ENCODE measurements at regions not wholly inside any gene's neighbourhood (a gene's known extent, or its start where the extent isn't known, plus 50 kb on each side); places are given as distances from the start of the nearest gene placed in this dataset.

GRCh38 chr11:129610545-129610944 lies 205.1 kb upstream of the TMEM45B start:
- ChIA-PET CTCF (no interaction called here), POLR2A (no interaction called here)
- Mint-ChIP-seq H3K4me3 (no peak overlapping the region), H3K27ac (no peak overlapping the region), H3K4me1 (no peaks in the 10 kb centered on the region), H3K27me3 (peaks cover under 1% of the 10 kb centered on the region), H3K9me3 (ENCODE audit: insufficient read depth) (no peaks in the 10 kb centered on the region)
- no peak overlapping the region for H3K4me2 ChIP-seq (replicated peaks; ENCODE audit: low read depth, low read length, poor library complexity, severe bottlenecking)
- no peaks in the 10 kb centered on the region for H3K9me3 ChIP-seq (ENCODE audit: control extremely low read depth in 1 of 3, control insufficient read depth in 2 of 3, insufficient read depth in 1 of 3, low read length in 2 of 3)
- DNase-seq (no peak), ATAC-seq (ENCODE audit: low read depth) (no peak)
- H3K79me2 ChIP-seq (ENCODE audit: control insufficient read depth, insufficient read depth, low read length), result no peaks in the 10 kb centered on the region
- no peak overlapping the region for H3K4me3 ChIP-seq (ENCODE audit: control extremely low read depth in 1 of 5, extremely low read depth in 1 of 5, insufficient read depth in 1 of 5, low read depth in 2 of 5, low read length in 4 of 5)
- intact Hi-C loops (cut with micrococcal nuclease), result no loop called here
- H3K27ac ChIP-seq (ENCODE audit: low read length in 2 of 2), result no peak overlapping the region
- no peaks in the 10 kb centered on the region for H4K20me1 ChIP-seq (ENCODE audit: control insufficient read depth, insufficient read depth, low read length, poor library complexity, severe bottlenecking)
- no peak overlapping the region for H3K9ac ChIP-seq (ENCODE audit: low read length)
- no peaks in the 10 kb centered on the region for H3K4me1 ChIP-seq (ENCODE audit: control insufficient read depth in 2 of 2, insufficient read depth in 2 of 2, low read length in 2 of 2)
- 89% methylated on average over 4 of the region's 5 CpGs for WGBS (ENCODE audit: insufficient coverage)
- H3K27me3 ChIP-seq (replicated peaks in 1 of 4; ENCODE audit: control extremely low read depth in 1 of 4, control insufficient read depth in 3 of 4, insufficient read depth in 4 of 4, low read length in 3 of 4), result peaks cover 0 to 2% (median 0%) of the 10 kb centered on the region in 4 experiments
- TF ChIP-seq EZH2 (IDR thresholded peaks at IDR 0.05; ENCODE audit: borderline replicate concordance, insufficient read depth, low read depth, low read length, poor library complexity, severe bottlenecking) (no peak), CTCF (IDR thresholded peaks at IDR 0.05) (no peak)
- H3K36me3 ChIP-seq (replicated peaks in 1 of 2; ENCODE audit: control extremely low read depth in 1 of 2, control insufficient read depth in 1 of 2, extremely low read depth in 1 of 2, insufficient read depth in 2 of 2, low read length in 1 of 2), result no peaks in the 10 kb centered on the region
- H2AFZ ChIP-seq (ENCODE audit: insufficient read depth, low read depth, low read length, poor library complexity, severe bottlenecking), result no peak overlapping the region

- Mint-ChIP-seq H3K9me3 (ENCODE audit: insufficient read depth) (no peaks in the 10 kb centered on the region), H3K4me1 (no peaks in the 10 kb centered on the region), H3K27me3 (peaks cover 10% of the 10 kb centered on the region), H3K27ac (no peak overlapping the region), H3K4me3 (no peak overlapping the region)
- DNase-seq (no peak), ATAC-seq (ENCODE audit: low read depth) (no peak)
- H3K4me2 ChIP-seq (replicated peaks; ENCODE audit: low read depth, low read length, poor library complexity, severe bottlenecking), result no peak overlapping the region
- ChIA-PET CTCF (no interaction called here), POLR2A (no interaction called here)
- H3K4me3 ChIP-seq (ENCODE audit: control extremely low read depth in 1 of 5, extremely low read depth in 1 of 5, insufficient read depth in 1 of 5, low read depth in 2 of 5, low read length in 4 of 5), result no peak overlapping the region
- no peak for TF ChIP-seq CTCF (IDR thresholded peaks at IDR 0.05)
- intact Hi-C loops (cut with micrococcal nuclease), result no loop called here
- no peak overlapping the region for H3K9ac ChIP-seq (ENCODE audit: low read length)
- no peaks in the 10 kb centered on the region for H4K20me1 ChIP-seq (ENCODE audit: control insufficient read depth, insufficient read depth, low read length, poor library complexity, severe bottlenecking)
- H3K79me2 ChIP-seq (ENCODE audit: control insufficient read depth, insufficient read depth, low read length), result no peaks in the 10 kb centered on the region
- no peaks in the 10 kb centered on the region for H3K4me1 ChIP-seq (ENCODE audit: control insufficient read depth in 2 of 2, insufficient read depth in 2 of 2, low read length in 2 of 2)
- peaks cover 0 to 2% (median 0%) of the 10 kb centered on the region in 4 experiments for H3K27me3 ChIP-seq (replicated peaks in 1 of 4; ENCODE audit: control extremely low read depth in 1 of 4, control insufficient read depth in 3 of 4, insufficient read depth in 4 of 4, low read length in 3 of 4)
- no peak overlapping the region for H2AFZ ChIP-seq (ENCODE audit: insufficient read depth, low read depth, low read length, poor library complexity, severe bottlenecking)
- no peak overlapping the region for H3K27ac ChIP-seq (ENCODE audit: low read length in 2 of 2)
- no peaks in the 10 kb centered on the region for H3K9me3 ChIP-seq (ENCODE audit: control extremely low read depth in 1 of 3, control insufficient read depth in 2 of 3, insufficient read depth in 1 of 3, low read length in 2 of 3)
- no peaks in the 10 kb centered on the region for H3K36me3 ChIP-seq (replicated peaks in 1 of 2; ENCODE audit: control extremely low read depth in 1 of 2, control insufficient read depth in 1 of 2, extremely low read depth in 1 of 2, insufficient read depth in 2 of 2, low read length in 1 of 2)
- 76% methylated on average over 15 of the region's 17 CpGs for WGBS (ENCODE audit: insufficient coverage)
Measured at GRCh38 chr11:129611661-129612446, 203.8 kb upstream of the TMEM45B start.

Data from B cell (primary cell).